ENCODE measurements at regions not wholly inside any gene's neighbourhood (a gene's known extent, or its start where the extent isn't known, plus 50 kb on each side); places are given as distances from the start of the nearest gene placed in this dataset.

GRCh38 chr12:34336619-34337465 is 314.5 kb downstream of the ALG10 start:
- no peak for DNase-seq (ENCODE audit: extremely low spot score)
- ChIA-PET POLR2A (no interaction called here), CTCF (no interaction called here)
- TF ChIP-seq CTCF (IDR thresholded peaks at IDR 0.05; ENCODE audit: control extremely low read depth, extremely low read depth, low read depth, missing control alignments) = no peak

- no peak for DNase-seq (ENCODE audit: extremely low spot score)
- POLR2A ChIA-PET = no interaction called here
- CTCF ChIA-PET = no interaction called here
- TF ChIP-seq CTCF (IDR thresholded peaks at IDR 0.05; ENCODE audit: control extremely low read depth, extremely low read depth, low read depth, missing control alignments) = no peak
These were observed 316.5 kb downstream of the ALG10 start for GRCh38 chr12:34338751-34339150.

- ChIA-PET POLR2A (no interaction called here), CTCF (no interaction called here)
- TF ChIP-seq CTCF (IDR thresholded peaks at IDR 0.05; ENCODE audit: control extremely low read depth, extremely low read depth, low read depth, missing control alignments) = no peak
- DNase-seq (ENCODE audit: extremely low spot score) = no peak
These were observed 317.6 kb downstream of the ALG10 start for GRCh38 chr12:34339922-34340321.

- no peak for TF ChIP-seq CTCF (IDR thresholded peaks at IDR 0.05; ENCODE audit: control extremely low read depth, extremely low read depth, low read depth, missing control alignments)
- POLR2A ChIA-PET = no interaction called here
- no peak for DNase-seq (ENCODE audit: extremely low spot score)
- CTCF ChIA-PET = no interaction called here
These were observed 318.5 kb downstream of the ALG10 start for GRCh38 chr12:34340534-34341361.

GRCh38 chr12:34341362-34341733 is 319.1 kb downstream of the ALG10 start:
- no peak for DNase-seq (ENCODE audit: extremely low spot score)
- ChIA-PET POLR2A (no interaction called here), CTCF (no interaction called here)
- no peak for TF ChIP-seq CTCF (IDR thresholded peaks at IDR 0.05; ENCODE audit: control extremely low read depth, extremely low read depth, low read depth, missing control alignments)

- no peak for DNase-seq (ENCODE audit: extremely low spot score)
- CTCF ChIA-PET = no interaction called here
- TF ChIP-seq CTCF (IDR thresholded peaks at IDR 0.05; ENCODE audit: control extremely low read depth, extremely low read depth, low read depth, missing control alignments) = no peak
These were observed 319.8 kb downstream of the ALG10 start for GRCh38 chr12:34342048-34342447.

More at GRCh38 chr12:34342048-34342447, 319.8 kb downstream of the ALG10 start:
- POLR2A ChIA-PET = no interaction called here
